ENCODE measurements at regions not wholly inside any gene's neighbourhood (a gene's known extent, or its start where the extent isn't known, plus 50 kb on each side); places are given as distances from the start of the nearest gene placed in this dataset.

- ChIA-PET CTCF (interaction anchor here (1.0 kb wide), 1 partner anchor 362 kb away, joined by 3 read pairs; no protein-coding TSS in a partner anchor), POLR2A (no interaction called here)
- no TSS peak for BruUV-seq (replicated peaks)
- DNase-seq: no peak
- Mint-ChIP-seq H3K36me3 (ENCODE audit: insufficient read depth, unreplicated experiment) (no peaks in the 10 kb centered on the region), H3K4me1 (ENCODE audit: low read depth, unreplicated experiment) (no peaks in the 10 kb centered on the region), H3K27ac (ENCODE audit: unreplicated experiment) (no peak overlapping the region), H3K27me3 (ENCODE audit: insufficient read depth, unreplicated experiment) (peaks cover 2% of the 10 kb centered on the region), H3K9me3 (ENCODE audit: unreplicated experiment) (peaks cover 8% of the 10 kb centered on the region), H3K4me3 (ENCODE audit: unreplicated experiment) (no peak overlapping the region)
- Histone ChIP-seq H3K36me3 (ENCODE audit: control insufficient read depth, insufficient read depth, low read length) (no peaks in the 10 kb centered on the region), H3K27me3 (replicated peaks; ENCODE audit: control insufficient read depth, insufficient read depth, low read length) (no peaks in the 10 kb centered on the region), H3K9me3 (no peaks in the 10 kb centered on the region), H3K4me1 (no peaks in the 10 kb centered on the region), H3K4me3 (ENCODE audit: low read depth, low read length) (no peak overlapping the region)
- intact Hi-C loops (cut with micrococcal nuclease; ENCODE audit: unreplicated experiment): no loop called here
- TF ChIP-seq CTCF (IDR thresholded peaks at IDR 0.05; ENCODE audit: insufficient read depth in 1 of 2, low read depth in 1 of 2, low read length in 1 of 2, severe bottlenecking in 1 of 2, unreplicated experiment in 1 of 2): no peak
Observed at GRCh38 chr4:12270546-12270945, 841.9 kb upstream of the HS3ST1 start.

GRCh38 chr4:12265554-12265953 is 836.9 kb upstream of the HS3ST1 start:
- Histone ChIP-seq H3K4me3 (ENCODE audit: low read depth, low read length) (no peak overlapping the region), H3K36me3 (ENCODE audit: control insufficient read depth, insufficient read depth, low read length) (no peaks in the 10 kb centered on the region), H3K9me3 (no peaks in the 10 kb centered on the region), H3K4me1 (no peaks in the 10 kb centered on the region), H3K27me3 (replicated peaks; ENCODE audit: control insufficient read depth, insufficient read depth, low read length) (no peaks in the 10 kb centered on the region)
- no peaks in the 10 kb centered on the region for H3K36me3 Mint-ChIP-seq (ENCODE audit: insufficient read depth, unreplicated experiment)
- H3K27me3 Mint-ChIP-seq (ENCODE audit: insufficient read depth, unreplicated experiment): no peaks in the 10 kb centered on the region
- no peak for TF ChIP-seq CTCF (IDR thresholded peaks at IDR 0.05; ENCODE audit: insufficient read depth in 1 of 2, low read depth in 1 of 2, low read length in 1 of 2, severe bottlenecking in 1 of 2, unreplicated experiment in 1 of 2)
- H3K9me3 Mint-ChIP-seq (ENCODE audit: unreplicated experiment): no peaks in the 10 kb centered on the region
- H3K4me3 Mint-ChIP-seq (ENCODE audit: unreplicated experiment): no peak overlapping the region
- no peak overlapping the region for H3K27ac Mint-ChIP-seq (ENCODE audit: unreplicated experiment)
- H3K4me1 Mint-ChIP-seq (ENCODE audit: low read depth, unreplicated experiment): no peaks in the 10 kb centered on the region
- no TSS peak for BruUV-seq (replicated peaks)
- CTCF ChIA-PET: no interaction called here
- no peak for DNase-seq
- POLR2A ChIA-PET: no interaction called here
- intact Hi-C loops (cut with micrococcal nuclease; ENCODE audit: unreplicated experiment): no loop called here

- CTCF ChIA-PET: no interaction called here
- POLR2A ChIA-PET: no interaction called here
- intact Hi-C loops (cut with micrococcal nuclease; ENCODE audit: unreplicated experiment): no loop called here
- Histone ChIP-seq H3K4me3 (ENCODE audit: low read depth, low read length) (no peak overlapping the region), H3K36me3 (ENCODE audit: control insufficient read depth, insufficient read depth, low read length) (no peaks in the 10 kb centered on the region), H3K27me3 (replicated peaks; ENCODE audit: control insufficient read depth, insufficient read depth, low read length) (no peaks in the 10 kb centered on the region), H3K9me3 (no peaks in the 10 kb centered on the region), H3K4me1 (no peaks in the 10 kb centered on the region)
- Mint-ChIP-seq H3K9me3 (ENCODE audit: unreplicated experiment) (peaks cover 9% of the 10 kb centered on the region), H3K4me3 (ENCODE audit: unreplicated experiment) (no peak overlapping the region), H3K27me3 (ENCODE audit: insufficient read depth, unreplicated experiment) (no peaks in the 10 kb centered on the region), H3K36me3 (ENCODE audit: insufficient read depth, unreplicated experiment) (no peaks in the 10 kb centered on the region), H3K27ac (ENCODE audit: unreplicated experiment) (no peak overlapping the region), H3K4me1 (ENCODE audit: low read depth, unreplicated experiment) (no peaks in the 10 kb centered on the region)
- BruUV-seq (replicated peaks): no TSS peak
- TF ChIP-seq CTCF (IDR thresholded peaks at IDR 0.05; ENCODE audit: insufficient read depth in 1 of 2, low read depth in 1 of 2, low read length in 1 of 2, severe bottlenecking in 1 of 2, unreplicated experiment in 1 of 2): no peak
- DNase-seq: no peak
Observed at GRCh38 chr4:12260453-12260852, 831.8 kb upstream of the HS3ST1 start.

Data from Caco-2 (cell line).